PC-9 (cell line): ENCODE measurements at regions not wholly inside any gene's neighbourhood (a gene's known extent, or its start where the extent isn't known, plus 50 kb on each side); places are given as distances from the start of the nearest gene placed in this dataset.

Source experiments
- BruUV-seq: library from RNA; stranded (reverse); fragments of 400-500 nt; replicated peaks from 2 replicates; lab custom pipeline; 2021; lab: Mats Ljungman, UMichigan
- CTCF ChIA-PET: fragments of 300-600 bp; sonication (Branson Sonifier 250); formaldehyde crosslinking; loops from one replicate; lab custom pipeline; 2022; ENCODE audit warnings: antibody characterized with exemption; lab: Charles Lee
- POLR2A ChIA-PET: fragments of 300-600 bp; sonication (Branson Sonifier 250); formaldehyde crosslinking; loops from one replicate; lab custom pipeline; 2022; ENCODE audit warnings: antibody characterized with exemption; ENCODE audit not compliant: unreplicated experiment; lab: Charles Lee
- DNase-seq, 2 experiments: peaks; one replicate each; pipeline versions ENCODE4 v3.0.0 to v3.0.0-alpha.2; 2015 to 2022; ENCODE audit warnings: mixed read lengths in 1 of 2
- H2AFZ ChIP-seq: fragments of 200-600 bp; sonication (generic); 2 replicates; pipeline ENCODE4 v1.8.1; 2017; ENCODE audit warnings: antibody characterized with exemption
- H3F3A ChIP-seq: fragments of 200-600 bp; sonication (generic); 2 replicates; pipeline ENCODE4 v1.8.1; 2017; ENCODE audit warnings: antibody characterized with exemption, mild to moderate bottlenecking, low read depth; ENCODE audit not compliant: insufficient read depth
- H3K27ac ChIP-seq: fragments of 200-600 bp; sonication (generic); 2 replicates; pipeline ENCODE4 v1.6.1; 2016; ENCODE audit warnings: mixed run types
- H3K27me3 ChIP-seq: fragments of 200-600 bp; sonication (generic); 2 replicates; pipeline ENCODE4 v1.6.1; 2016; ENCODE audit warnings: low read depth, mixed run types; ENCODE audit not compliant: insufficient read depth
- H3K36me3 ChIP-seq: fragments of 200-600 bp; sonication (generic); 2 replicates; pipeline ENCODE4 v1.6.1; 2016; ENCODE audit warnings: low read depth, mixed run types
- H3K4me1 ChIP-seq: fragments of 200-600 bp; sonication (generic); replicated peaks from 2 replicates; pipeline ENCODE4 v1.6.1; 2016; ENCODE audit warnings: mixed run types; ENCODE audit not compliant: insufficient read depth
- H3K4me2 ChIP-seq: fragments of 200-600 bp; sonication (generic); 2 replicates; pipeline ENCODE4 v1.6.1; 2017; ENCODE audit warnings: mixed run types
- H3K4me3 ChIP-seq: fragments of 200-600 bp; sonication (generic); 2 replicates; pipeline ENCODE4 v1.6.1; 2016; ENCODE audit warnings: mixed run types
- H3K79me2 ChIP-seq: fragments of 200-600 bp; sonication (generic); 2 replicates; pipeline ENCODE4 v1.6.1; 2017; ENCODE audit warnings: low read depth, mixed run types
- H3K9me2 ChIP-seq: fragments of 200-600 bp; sonication (generic); 2 replicates; pipeline ENCODE4 v1.8.1; 2017; ENCODE audit warnings: mild to moderate bottlenecking; ENCODE audit not compliant: insufficient read depth
- H3K9me3 ChIP-seq: fragments of 200-600 bp; sonication (generic); 2 replicates; pipeline ENCODE4 v1.8.1; 2016; ENCODE audit warnings: low read depth; ENCODE audit not compliant: insufficient read depth
- H4K20me1 ChIP-seq: fragments of 200-600 bp; sonication (generic); 2 replicates; pipeline ENCODE4 v1.8.1; 2017; ENCODE audit not compliant: insufficient read depth
- EZH2 ChIP-seq: fragments of 200-600 bp; sonication (generic); IDR thresholded peaks from 2 replicates; pipeline ENCODE4 v1.8.0; 2017; ENCODE audit warnings: antibody characterized with exemption, low read depth
- intact Hi-C: fragments of 100-400 bp; cut with micrococcal nuclease; formaldehyde crosslinking; loops from one replicate; pipeline ENCODE4 v1.10.0; 2022; ENCODE audit not compliant: unreplicated experiment
- TF ChIP-seq, protein P1 (sequence below): fragments of 200-600 bp; sonication (generic); conservative IDR thresholded peaks from 2 replicates; pipeline ENCODE4 v1.6.1; 2017; ENCODE audit warnings: mixed run types, antibody characterized with exemption, mild to moderate bottlenecking, moderate library complexity

DNA sequence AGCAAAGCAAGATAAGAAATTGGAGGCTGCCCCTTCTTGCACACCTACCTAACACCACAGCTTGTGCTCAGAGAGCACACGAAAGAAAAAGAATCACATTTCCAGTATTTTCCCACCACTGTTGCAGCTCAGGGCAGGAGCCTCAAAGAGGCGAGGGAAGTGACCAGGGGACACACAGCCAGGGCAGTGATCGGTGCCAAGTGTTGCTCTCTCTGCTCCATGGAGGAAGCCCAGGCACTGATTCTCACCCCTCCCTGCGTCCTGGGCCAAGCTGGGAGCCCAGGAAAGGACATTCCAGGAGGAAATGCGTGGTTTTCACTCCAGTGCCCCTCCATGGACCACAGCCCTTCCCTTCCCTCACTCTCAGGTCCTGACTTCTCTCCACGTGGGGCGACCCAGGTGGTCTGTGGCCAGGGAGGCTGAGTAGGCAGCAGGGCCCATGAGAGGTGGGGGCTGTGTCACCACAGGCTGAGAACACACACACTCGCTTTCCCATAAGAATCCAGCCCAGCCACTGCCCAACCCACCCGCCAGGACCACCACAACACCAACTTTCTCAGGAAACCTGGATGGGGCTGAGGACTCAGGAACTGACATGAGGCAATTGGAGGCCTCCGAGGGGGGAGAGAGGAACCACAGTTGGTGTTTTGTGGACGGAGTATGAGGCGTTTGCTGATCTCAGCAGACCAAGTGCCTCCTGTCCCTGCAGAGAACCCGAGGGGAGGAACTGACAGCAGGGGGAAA lies 81.7 kb upstream of the MAFB start:
- ChIA-PET CTCF (no interaction called here), POLR2A (no interaction called here)
- no peak for DNase-seq
- Histone ChIP-seq H3K4me3 (no peak overlapping the region), H3K27me3 (peaks cover 66% of the 10 kb centered on the region), H3F3A (no peaks in the 10 kb centered on the region), H2AFZ (no peak overlapping the region), H4K20me1 (no peaks in the 10 kb centered on the region), H3K4me2 (no peak overlapping the region), H3K79me2 (no peaks in the 10 kb centered on the region), H3K9me3 (no peaks in the 10 kb centered on the region), H3K9me2 (no peaks in the 10 kb centered on the region), H3K27ac (no peak overlapping the region), H3K4me1 (no peaks in the 10 kb centered on the region), H3K36me3 (no peaks in the 10 kb centered on the region)
- intact Hi-C loops = no loop called here
- TF ChIP-seq, protein P1, sequence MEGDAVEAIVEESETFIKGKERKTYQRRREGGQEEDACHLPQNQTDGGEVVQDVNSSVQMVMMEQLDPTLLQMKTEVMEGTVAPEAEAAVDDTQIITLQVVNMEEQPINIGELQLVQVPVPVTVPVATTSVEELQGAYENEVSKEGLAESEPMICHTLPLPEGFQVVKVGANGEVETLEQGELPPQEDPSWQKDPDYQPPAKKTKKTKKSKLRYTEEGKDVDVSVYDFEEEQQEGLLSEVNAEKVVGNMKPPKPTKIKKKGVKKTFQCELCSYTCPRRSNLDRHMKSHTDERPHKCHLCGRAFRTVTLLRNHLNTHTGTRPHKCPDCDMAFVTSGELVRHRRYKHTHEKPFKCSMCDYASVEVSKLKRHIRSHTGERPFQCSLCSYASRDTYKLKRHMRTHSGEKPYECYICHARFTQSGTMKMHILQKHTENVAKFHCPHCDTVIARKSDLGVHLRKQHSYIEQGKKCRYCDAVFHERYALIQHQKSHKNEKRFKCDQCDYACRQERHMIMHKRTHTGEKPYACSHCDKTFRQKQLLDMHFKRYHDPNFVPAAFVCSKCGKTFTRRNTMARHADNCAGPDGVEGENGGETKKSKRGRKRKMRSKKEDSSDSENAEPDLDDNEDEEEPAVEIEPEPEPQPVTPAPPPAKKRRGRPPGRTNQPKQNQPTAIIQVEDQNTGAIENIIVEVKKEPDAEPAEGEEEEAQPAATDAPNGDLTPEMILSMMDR = no peak
- no TSS peak for BruUV-seq

DNA sequence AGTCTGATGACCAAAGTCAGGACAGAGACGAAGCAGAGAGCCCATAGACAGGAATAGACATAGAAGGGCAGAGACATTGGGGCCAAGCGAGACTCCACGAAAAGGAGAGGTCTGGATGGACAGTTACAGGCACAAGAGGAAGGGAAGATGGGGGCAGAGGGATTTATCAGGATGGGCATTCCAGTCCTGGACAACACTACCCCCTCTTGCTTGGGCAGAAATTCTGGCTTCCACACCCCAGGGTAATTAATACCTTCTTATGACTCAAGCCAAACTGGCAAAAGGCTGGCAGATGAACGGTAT lies 82.2 kb upstream of the MAFB start:
- Histone ChIP-seq H3K4me1 (no peaks in the 10 kb centered on the region), H3K36me3 (no peaks in the 10 kb centered on the region), H3K79me2 (no peaks in the 10 kb centered on the region), H3K4me2 (no peak overlapping the region), H2AFZ (no peak overlapping the region), H3K9me3 (no peaks in the 10 kb centered on the region), H3K27me3 (peaks cover 61% of the 10 kb centered on the region), H3K4me3 (no peak overlapping the region), H3K27ac (no peak overlapping the region), H4K20me1 (no peaks in the 10 kb centered on the region), H3F3A (no peaks in the 10 kb centered on the region), H3K9me2 (no peaks in the 10 kb centered on the region)
- no peak for DNase-seq
- BruUV-seq = no TSS peak
- CTCF ChIA-PET = no interaction called here
- TF ChIP-seq, protein P1 = no peak
- TF ChIP-seq EZH2 = no peak
- intact Hi-C loops = no loop called here
- POLR2A ChIA-PET = no interaction called here

DNA sequence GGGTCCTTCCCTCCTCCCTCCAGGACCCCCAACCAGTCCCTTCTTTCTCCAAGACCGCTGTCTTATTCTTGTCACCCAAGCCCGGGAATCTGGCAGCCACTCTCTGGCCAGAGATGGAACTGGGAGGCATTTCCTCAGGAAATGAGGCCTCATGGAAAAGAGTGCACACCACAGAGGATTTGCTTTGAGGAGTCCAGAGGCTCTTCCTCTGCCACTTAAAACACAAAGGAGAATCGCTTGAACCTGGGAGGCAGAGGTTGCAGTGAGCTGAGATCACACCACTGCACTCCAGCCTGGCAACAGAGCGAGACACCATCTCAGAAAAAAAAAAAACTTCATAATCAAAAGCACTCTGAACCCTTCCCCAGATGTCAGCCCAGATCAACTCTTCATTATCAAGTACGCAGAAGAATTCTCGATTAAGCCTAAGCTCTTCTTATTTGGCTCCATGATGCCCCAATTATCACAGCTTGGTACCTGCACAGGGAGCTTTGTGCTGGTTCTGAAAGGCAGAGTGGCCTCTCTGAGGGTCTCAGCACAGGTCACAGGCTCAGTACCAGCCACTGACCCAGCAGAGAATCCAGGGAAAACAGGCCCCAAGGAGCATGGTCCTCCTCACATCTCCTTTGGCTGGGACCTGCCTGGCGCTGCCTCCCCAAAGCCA lies 82.9 kb upstream of the MAFB start:
- POLR2A ChIA-PET = no interaction called here
- intact Hi-C loops = no loop called here

More for the DNA sequence above, 82.9 kb upstream of the MAFB start:
- H3K27me3 ChIP-seq = peaks cover 54% of the 10 kb centered on the region
- H3K4me3 ChIP-seq = no peak overlapping the region
- H3K36me3 ChIP-seq = no peaks in the 10 kb centered on the region
- TF ChIP-seq, protein P1 = no peak
- no peak for TF ChIP-seq EZH2
- H3K27ac ChIP-seq = no peak overlapping the region
- H3K9me2 ChIP-seq = no peaks in the 10 kb centered on the region
- no peaks in the 10 kb centered on the region for H3F3A ChIP-seq
- no peaks in the 10 kb centered on the region for H3K9me3 ChIP-seq
- BruUV-seq = no TSS peak
- H3K79me2 ChIP-seq = no peaks in the 10 kb centered on the region
- no peak for DNase-seq
- H3K4me2 ChIP-seq = no peak overlapping the region
- CTCF ChIA-PET = no interaction called here
- no peaks in the 10 kb centered on the region for H4K20me1 ChIP-seq
- H2AFZ ChIP-seq = no peak overlapping the region
- H3K4me1 ChIP-seq = no peaks in the 10 kb centered on the region
